Brain microvascular endothelial cell (primary cell): ENCODE measurements at regions not wholly inside any gene's neighbourhood (a gene's known extent, or its start where the extent isn't known, plus 50 kb on each side); places are given as distances from the start of the nearest gene placed in this dataset.

Experiments
- DNase-seq: peaks from one replicate; pipeline ENCODE4 v3.0.0-alpha.2; 2020
- H3K27ac ChIP-seq: fragments of 250-450 bp; sonication (Bioruptor Pico); 2 replicates; pipeline ENCODE4 v1.5.1; 2020; ENCODE audit warnings: mild to moderate bottlenecking, moderate library complexity
- H3K27me3 ChIP-seq: fragments of 250-450 bp; sonication (Bioruptor Pico); replicated peaks from 2 replicates; pipeline ENCODE4 v1.5.1; 2020; ENCODE audit warnings: mild to moderate bottlenecking
- H3K36me3 ChIP-seq: fragments of 250-450 bp; sonication (Bioruptor Pico); replicated peaks from 2 replicates; pipeline ENCODE4 v1.5.1; 2020; ENCODE audit warnings: mild to moderate bottlenecking
- H3K4me3 ChIP-seq: 2 replicates; pipeline ENCODE4 v1.5.1; 2011; ENCODE audit warnings: low read depth, mild to moderate bottlenecking, control low read depth, low read length, moderate library complexity
- in situ Hi-C: cut with HindIII; loops from 2 replicates; pipeline ENCODE4 v1.10.0; 2017; ENCODE audit warnings: low sequenced_read_pairs, low pct_ligation_motif_present
- TF ChIP-seq, protein P1 (sequence below): IDR thresholded peaks from 2 replicates; pipeline ENCODE4 v1.5.1; 2011; ENCODE audit warnings: low read depth, mild to moderate bottlenecking, moderate library complexity, low read length, control low read depth, inconsistent platforms; ENCODE audit errors: missing control alignments

DNA sequence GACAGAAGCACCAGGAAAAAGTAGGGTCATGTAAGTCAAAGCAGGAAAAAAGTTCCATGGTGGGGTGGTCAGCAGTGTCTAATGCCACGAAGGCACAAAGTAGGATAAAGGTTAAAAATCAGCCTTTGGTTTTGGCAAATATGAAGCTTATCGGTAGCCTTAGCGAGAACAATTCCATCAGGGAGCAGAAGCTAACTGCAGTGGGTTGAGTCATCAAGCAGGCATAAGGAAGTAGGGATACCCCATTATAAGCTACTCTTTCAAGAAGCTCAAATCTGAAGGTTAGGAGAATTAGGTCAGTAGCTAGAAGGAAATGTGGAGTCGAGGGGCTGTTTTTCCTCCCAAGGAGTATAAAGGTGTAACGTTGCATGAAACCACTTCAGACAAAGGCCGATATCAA is 57.5 kb upstream of the USPL1 start:
- no peak for DNase-seq
- in situ Hi-C loops: no loop called here
- Histone ChIP-seq H3K36me3 (no peaks in the 10 kb centered on the region), H3K4me3 (no peak overlapping the region), H3K27me3 (no peaks in the 10 kb centered on the region), H3K27ac (no peak overlapping the region)
- TF ChIP-seq, protein P1, sequence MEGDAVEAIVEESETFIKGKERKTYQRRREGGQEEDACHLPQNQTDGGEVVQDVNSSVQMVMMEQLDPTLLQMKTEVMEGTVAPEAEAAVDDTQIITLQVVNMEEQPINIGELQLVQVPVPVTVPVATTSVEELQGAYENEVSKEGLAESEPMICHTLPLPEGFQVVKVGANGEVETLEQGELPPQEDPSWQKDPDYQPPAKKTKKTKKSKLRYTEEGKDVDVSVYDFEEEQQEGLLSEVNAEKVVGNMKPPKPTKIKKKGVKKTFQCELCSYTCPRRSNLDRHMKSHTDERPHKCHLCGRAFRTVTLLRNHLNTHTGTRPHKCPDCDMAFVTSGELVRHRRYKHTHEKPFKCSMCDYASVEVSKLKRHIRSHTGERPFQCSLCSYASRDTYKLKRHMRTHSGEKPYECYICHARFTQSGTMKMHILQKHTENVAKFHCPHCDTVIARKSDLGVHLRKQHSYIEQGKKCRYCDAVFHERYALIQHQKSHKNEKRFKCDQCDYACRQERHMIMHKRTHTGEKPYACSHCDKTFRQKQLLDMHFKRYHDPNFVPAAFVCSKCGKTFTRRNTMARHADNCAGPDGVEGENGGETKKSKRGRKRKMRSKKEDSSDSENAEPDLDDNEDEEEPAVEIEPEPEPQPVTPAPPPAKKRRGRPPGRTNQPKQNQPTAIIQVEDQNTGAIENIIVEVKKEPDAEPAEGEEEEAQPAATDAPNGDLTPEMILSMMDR: no peak

DNA sequence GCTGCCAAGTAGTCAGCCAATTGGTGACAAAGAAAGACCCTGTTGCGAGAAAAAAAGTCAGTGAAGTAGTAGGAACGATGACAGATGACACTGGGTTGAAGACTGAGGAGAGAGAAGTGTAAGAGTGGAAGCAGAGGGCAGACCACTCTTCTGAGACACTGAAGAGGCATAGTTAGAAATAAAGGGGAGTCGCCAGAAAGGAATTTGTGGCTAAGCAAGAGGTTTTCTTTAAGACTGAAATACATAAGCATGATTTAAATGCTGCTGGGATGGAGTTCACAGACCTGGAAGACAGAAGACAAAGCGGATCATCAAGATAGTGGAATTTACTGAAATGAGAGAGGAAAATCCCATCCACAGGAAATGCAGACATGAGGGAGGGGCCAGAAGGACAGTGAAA is 56.2 kb upstream of the USPL1 start:
- TF ChIP-seq, protein P1: no peak
- in situ Hi-C loops: no loop called here
- no peaks in the 10 kb centered on the region for H3K27me3 ChIP-seq
- no peak for DNase-seq
- no peak overlapping the region for H3K27ac ChIP-seq
- no peaks in the 10 kb centered on the region for H3K36me3 ChIP-seq
- H3K4me3 ChIP-seq: no peak overlapping the region

DNA sequence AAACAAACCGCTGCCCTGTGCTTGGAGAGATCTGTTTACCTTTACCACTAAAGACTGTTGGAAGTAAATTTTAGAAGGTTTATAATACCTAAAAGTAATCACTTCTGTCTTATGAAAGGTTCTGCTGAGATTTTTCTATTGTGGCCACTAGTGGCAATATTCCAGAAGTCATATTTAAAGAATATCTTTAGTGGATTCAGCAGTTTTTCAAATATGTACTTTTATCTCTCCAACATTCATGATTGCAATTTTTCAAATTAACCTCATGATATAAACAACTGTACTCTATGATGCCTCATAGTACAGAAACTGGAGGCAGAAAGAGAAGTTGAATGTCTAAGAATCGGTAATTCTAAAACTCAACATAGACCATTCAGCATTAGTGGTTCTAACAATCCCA is 53.2 kb upstream of the USPL1 start:
- TF ChIP-seq, protein P1: no peak
- in situ Hi-C loops: no loop called here
- no peaks in the 10 kb centered on the region for H3K27me3 ChIP-seq
- no peak for DNase-seq
- no peak overlapping the region for H3K27ac ChIP-seq
- H3K4me3 ChIP-seq: no peak overlapping the region
- H3K36me3 ChIP-seq: no peaks in the 10 kb centered on the region

DNA sequence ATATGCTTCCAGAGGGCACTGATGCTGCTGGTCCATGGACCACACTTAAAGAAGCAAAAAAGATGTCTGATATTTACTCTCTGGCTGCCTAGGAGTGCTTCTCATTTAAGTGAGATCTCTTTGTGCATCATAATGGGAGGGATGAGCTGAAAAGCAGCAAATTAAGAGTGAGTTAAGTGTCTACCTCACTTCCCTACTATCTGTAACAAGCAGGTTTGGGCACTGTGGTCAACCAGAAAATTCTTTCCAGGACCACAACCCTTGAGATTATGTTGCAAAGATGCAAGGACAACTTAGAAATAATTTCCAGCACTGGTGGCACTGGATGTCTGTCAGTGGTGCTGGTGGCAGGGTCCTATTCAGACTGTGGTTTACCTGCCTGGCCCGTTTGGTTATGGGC is 52.1 kb upstream of the USPL1 start:
- DNase-seq: no peak
- in situ Hi-C loops: no loop called here
- no peak overlapping the region for H3K4me3 ChIP-seq
- H3K27me3 ChIP-seq: no peaks in the 10 kb centered on the region
- TF ChIP-seq, protein P1: no peak
- H3K36me3 ChIP-seq: no peaks in the 10 kb centered on the region
- H3K27ac ChIP-seq: no peak overlapping the region

DNA sequence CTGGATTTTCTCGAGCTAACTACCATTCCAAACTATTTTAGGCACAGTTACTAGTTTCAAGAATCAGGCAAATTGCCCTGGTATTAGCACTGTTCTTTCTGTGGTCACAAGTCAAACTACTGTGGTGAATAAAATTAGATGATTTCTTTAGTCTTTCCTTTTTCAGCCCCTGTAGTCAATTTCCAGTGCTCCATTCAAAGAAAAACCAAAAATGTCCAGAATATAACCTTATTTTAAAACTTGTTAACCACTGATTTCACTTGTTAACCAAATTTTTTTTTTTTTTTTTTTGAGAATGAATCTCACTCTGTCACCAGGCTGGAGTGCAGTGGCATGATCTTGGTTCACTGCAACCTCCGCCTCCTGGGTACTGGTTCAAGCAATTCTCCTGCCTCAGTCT is 50.6 kb upstream of the USPL1 start:
- TF ChIP-seq, protein P1: no peak
- DNase-seq: no peak
- no peaks in the 10 kb centered on the region for H3K36me3 ChIP-seq
- H3K27me3 ChIP-seq: no peaks in the 10 kb centered on the region
- H3K27ac ChIP-seq: no peak overlapping the region
- H3K4me3 ChIP-seq: no peak overlapping the region
- in situ Hi-C loops: no loop called here
